ENCODE measurements at regions not wholly inside any gene's neighbourhood (a gene's known extent, or its start where the extent isn't known, plus 50 kb on each side); places are given as distances from the start of the nearest gene placed in this dataset.

- Histone ChIP-seq H3K36me3 (ENCODE audit: control insufficient read depth, insufficient read depth, low read length) (no peaks in the 10 kb centered on the region), H3K9me3 (ENCODE audit: control insufficient read depth, low read length) (no peaks in the 10 kb centered on the region), H3K27ac (ENCODE audit: insufficient read depth, low read depth, low read length, poor library complexity, severe bottlenecking) (no peak overlapping the region), H3K4me3 (ENCODE audit: insufficient read depth, low read depth, low read length) (no peak overlapping the region), H3K4me1 (ENCODE audit: control insufficient read depth, insufficient read depth, low read length) (no peaks in the 10 kb centered on the region), H3K27me3 (ENCODE audit: control insufficient read depth, insufficient read depth, low read length, poor library complexity, severe bottlenecking) (no peaks in the 10 kb centered on the region)
These were observed 233.8 kb downstream of the GABRG2 start for GRCh38 chr5:162301356-162301755.

- Histone ChIP-seq H3K36me3 (ENCODE audit: control insufficient read depth, insufficient read depth, low read length) (no peaks in the 10 kb centered on the region), H3K9me3 (ENCODE audit: control insufficient read depth, low read length) (no peaks in the 10 kb centered on the region), H3K4me3 (ENCODE audit: insufficient read depth, low read depth, low read length) (no peak overlapping the region), H3K4me1 (ENCODE audit: control insufficient read depth, insufficient read depth, low read length) (no peaks in the 10 kb centered on the region), H3K27ac (ENCODE audit: insufficient read depth, low read depth, low read length, poor library complexity, severe bottlenecking) (no peak overlapping the region), H3K27me3 (ENCODE audit: control insufficient read depth, insufficient read depth, low read length, poor library complexity, severe bottlenecking) (no peaks in the 10 kb centered on the region)
- WGBS, 2 experiments = 63 to 76% methylated on average over 3 of the region's 3 CpGs
These were observed 255.9 kb downstream of the GABRG2 start for GRCh38 chr5:162323466-162323865.

- WGBS, 2 experiments = 100% methylated on average over 2 of the region's 3 CpGs; no CpG with 5 or more reads in 1 of the 2 experiments
- H3K4me3 ChIP-seq (ENCODE audit: insufficient read depth, low read depth, low read length) = no peak overlapping the region
These were observed 256.8 kb downstream of the GABRG2 start for GRCh38 chr5:162324328-162324727.

GRCh38 chr5:162325143-162325727, 257.7 kb downstream of the GABRG2 start:
- H3K36me3 ChIP-seq (ENCODE audit: control insufficient read depth, insufficient read depth, low read length) = no peaks in the 10 kb centered on the region
- WGBS, 2 experiments = 93 to 94% methylated on average over 3 of the region's 3 CpGs
- H3K27ac ChIP-seq (ENCODE audit: insufficient read depth, low read depth, low read length, poor library complexity, severe bottlenecking) = no peak overlapping the region
- H3K9me3 ChIP-seq (ENCODE audit: control insufficient read depth, low read length) = no peaks in the 10 kb centered on the region
- no peak overlapping the region for H3K4me3 ChIP-seq (ENCODE audit: insufficient read depth, low read depth, low read length)
- no peaks in the 10 kb centered on the region for H3K27me3 ChIP-seq (ENCODE audit: control insufficient read depth, insufficient read depth, low read length, poor library complexity, severe bottlenecking)
- H3K4me1 ChIP-seq (ENCODE audit: control insufficient read depth, insufficient read depth, low read length) = no peaks in the 10 kb centered on the region

More at GRCh38 chr5:162324328-162324727, 256.8 kb downstream of the GABRG2 start:
- no peak overlapping the region for H3K27ac ChIP-seq (ENCODE audit: insufficient read depth, low read depth, low read length, poor library complexity, severe bottlenecking)
- no peaks in the 10 kb centered on the region for H3K36me3 ChIP-seq (ENCODE audit: control insufficient read depth, insufficient read depth, low read length)
- H3K9me3 ChIP-seq (ENCODE audit: control insufficient read depth, low read length) = no peaks in the 10 kb centered on the region
- no peaks in the 10 kb centered on the region for H3K27me3 ChIP-seq (ENCODE audit: control insufficient read depth, insufficient read depth, low read length, poor library complexity, severe bottlenecking)
- H3K4me1 ChIP-seq (ENCODE audit: control insufficient read depth, insufficient read depth, low read length) = no peaks in the 10 kb centered on the region

GRCh38 chr5:162334944-162335343, 267.4 kb downstream of the GABRG2 start:
- Histone ChIP-seq H3K36me3 (ENCODE audit: control insufficient read depth, insufficient read depth, low read length) (no peaks in the 10 kb centered on the region), H3K27me3 (ENCODE audit: control insufficient read depth, insufficient read depth, low read length, poor library complexity, severe bottlenecking) (no peaks in the 10 kb centered on the region), H3K4me3 (ENCODE audit: insufficient read depth, low read depth, low read length) (no peak overlapping the region), H3K4me1 (ENCODE audit: control insufficient read depth, insufficient read depth, low read length) (no peaks in the 10 kb centered on the region), H3K9me3 (ENCODE audit: control insufficient read depth, low read length) (no peaks in the 10 kb centered on the region), H3K27ac (ENCODE audit: insufficient read depth, low read depth, low read length, poor library complexity, severe bottlenecking) (no peak overlapping the region)
- 95 to 100% methylated on average over 3 to 4 of the region's 4 CpGs for WGBS, 2 experiments

GRCh38 chr5:162360373-162360931, 292.9 kb downstream of the GABRG2 start:
- Histone ChIP-seq H3K4me1 (ENCODE audit: control insufficient read depth, insufficient read depth, low read length) (no peaks in the 10 kb centered on the region), H3K4me3 (ENCODE audit: insufficient read depth, low read depth, low read length) (no peak overlapping the region), H3K27me3 (ENCODE audit: control insufficient read depth, insufficient read depth, low read length, poor library complexity, severe bottlenecking) (no peaks in the 10 kb centered on the region), H3K9me3 (ENCODE audit: control insufficient read depth, low read length) (no peaks in the 10 kb centered on the region), H3K27ac (ENCODE audit: insufficient read depth, low read depth, low read length, poor library complexity, severe bottlenecking) (no peak overlapping the region), H3K36me3 (ENCODE audit: control insufficient read depth, insufficient read depth, low read length) (no peaks in the 10 kb centered on the region)
- WGBS, 2 experiments = no CpG with 5 or more reads among the region's 1 CpG

GRCh38 chr5:162372256-162372655, 304.7 kb downstream of the GABRG2 start:
- no peaks in the 10 kb centered on the region for H3K36me3 ChIP-seq (ENCODE audit: control insufficient read depth, insufficient read depth, low read length)
- no peak overlapping the region for H3K4me3 ChIP-seq (ENCODE audit: insufficient read depth, low read depth, low read length)
- no peaks in the 10 kb centered on the region for H3K9me3 ChIP-seq (ENCODE audit: control insufficient read depth, low read length)
- peaks cover 5% of the 10 kb centered on the region for H3K4me1 ChIP-seq (ENCODE audit: control insufficient read depth, insufficient read depth, low read length)
- H3K27me3 ChIP-seq (ENCODE audit: control insufficient read depth, insufficient read depth, low read length, poor library complexity, severe bottlenecking) = no peaks in the 10 kb centered on the region
- WGBS, 2 experiments = 28 to 29% methylated on average over 3 of the region's 3 CpGs
- H3K27ac ChIP-seq (ENCODE audit: insufficient read depth, low read depth, low read length, poor library complexity, severe bottlenecking) = no peak overlapping the region

- H3K27ac ChIP-seq (ENCODE audit: insufficient read depth, low read depth, low read length, poor library complexity, severe bottlenecking) = no peak overlapping the region
- H3K36me3 ChIP-seq (ENCODE audit: control insufficient read depth, insufficient read depth, low read length) = no peaks in the 10 kb centered on the region
- WGBS, 2 experiments = no CpG with 5 or more reads among the region's 1 CpG
- H3K4me3 ChIP-seq (ENCODE audit: insufficient read depth, low read depth, low read length) = no peak overlapping the region
- no peaks in the 10 kb centered on the region for H3K27me3 ChIP-seq (ENCODE audit: control insufficient read depth, insufficient read depth, low read length, poor library complexity, severe bottlenecking)
- no peaks in the 10 kb centered on the region for H3K4me1 ChIP-seq (ENCODE audit: control insufficient read depth, insufficient read depth, low read length)
- no peaks in the 10 kb centered on the region for H3K9me3 ChIP-seq (ENCODE audit: control insufficient read depth, low read length)
These were observed 310.3 kb downstream of the GABRG2 start for GRCh38 chr5:162377895-162378294.

GRCh38 chr5:162382839-162383238, 315.3 kb downstream of the GABRG2 start:
- 80 to 93% methylated on average over 1 to 2 of the region's 3 CpGs for WGBS, 2 experiments
- H3K4me1 ChIP-seq (ENCODE audit: control insufficient read depth, insufficient read depth, low read length) = no peaks in the 10 kb centered on the region
- H3K4me3 ChIP-seq (ENCODE audit: insufficient read depth, low read depth, low read length) = no peak overlapping the region
- no peaks in the 10 kb centered on the region for H3K36me3 ChIP-seq (ENCODE audit: control insufficient read depth, insufficient read depth, low read length)
- H3K9me3 ChIP-seq (ENCODE audit: control insufficient read depth, low read length) = no peaks in the 10 kb centered on the region
- H3K27me3 ChIP-seq (ENCODE audit: control insufficient read depth, insufficient read depth, low read length, poor library complexity, severe bottlenecking) = no peaks in the 10 kb centered on the region
- no peak overlapping the region for H3K27ac ChIP-seq (ENCODE audit: insufficient read depth, low read depth, low read length, poor library complexity, severe bottlenecking)

GRCh38 chr5:162384225-162384624, 316.7 kb downstream of the GABRG2 start:
- Histone ChIP-seq H3K27me3 (ENCODE audit: control insufficient read depth, insufficient read depth, low read length, poor library complexity, severe bottlenecking) (no peaks in the 10 kb centered on the region), H3K27ac (ENCODE audit: insufficient read depth, low read depth, low read length, poor library complexity, severe bottlenecking) (no peak overlapping the region), H3K36me3 (ENCODE audit: control insufficient read depth, insufficient read depth, low read length) (no peaks in the 10 kb centered on the region), H3K4me1 (ENCODE audit: control insufficient read depth, insufficient read depth, low read length) (no peaks in the 10 kb centered on the region), H3K9me3 (ENCODE audit: control insufficient read depth, low read length) (no peaks in the 10 kb centered on the region), H3K4me3 (ENCODE audit: insufficient read depth, low read depth, low read length) (no peak overlapping the region)
- WGBS, 2 experiments = 66 to 77% methylated on average over 2 of the region's 2 CpGs
